ENCODE measurements at regions not wholly inside any gene's neighbourhood (a gene's known extent, or its start where the extent isn't known, plus 50 kb on each side); places are given as distances from the start of the nearest gene placed in this dataset.
"Not testable (repeated sequence)": the region's sequence is repeated elsewhere in the genome, so short reads cannot be mapped to it uniquely, and the experiment has no call there.

DNA sequence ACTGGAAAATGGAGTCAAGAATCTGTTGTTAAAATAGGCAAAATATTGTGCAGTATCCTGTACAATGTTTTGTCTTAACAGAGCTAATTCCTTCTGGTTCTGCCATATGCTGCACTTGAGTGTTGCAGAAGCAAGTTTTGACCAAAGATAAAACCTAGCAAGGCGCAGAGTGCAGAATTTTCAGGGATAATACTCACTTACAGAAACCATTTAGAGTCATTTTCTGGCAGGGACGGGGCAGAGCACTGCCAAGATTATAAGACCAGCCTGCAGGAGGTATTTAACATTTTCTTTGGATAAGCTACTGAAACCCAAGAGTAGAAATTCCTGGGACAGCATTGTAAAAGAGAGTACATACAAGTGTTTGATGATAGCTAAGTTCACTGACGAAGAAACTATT lies 159.5 kb upstream of the EDNRB start:
- no peaks in the 10 kb centered on the region for H3K36me3 ChIP-seq (ENCODE audit: low read depth)
- ATAC-seq (ENCODE audit: low read depth) (no peak), DNase-seq (ENCODE audit: low spot score) (no peak)
- TF ChIP-seq, protein P1, sequence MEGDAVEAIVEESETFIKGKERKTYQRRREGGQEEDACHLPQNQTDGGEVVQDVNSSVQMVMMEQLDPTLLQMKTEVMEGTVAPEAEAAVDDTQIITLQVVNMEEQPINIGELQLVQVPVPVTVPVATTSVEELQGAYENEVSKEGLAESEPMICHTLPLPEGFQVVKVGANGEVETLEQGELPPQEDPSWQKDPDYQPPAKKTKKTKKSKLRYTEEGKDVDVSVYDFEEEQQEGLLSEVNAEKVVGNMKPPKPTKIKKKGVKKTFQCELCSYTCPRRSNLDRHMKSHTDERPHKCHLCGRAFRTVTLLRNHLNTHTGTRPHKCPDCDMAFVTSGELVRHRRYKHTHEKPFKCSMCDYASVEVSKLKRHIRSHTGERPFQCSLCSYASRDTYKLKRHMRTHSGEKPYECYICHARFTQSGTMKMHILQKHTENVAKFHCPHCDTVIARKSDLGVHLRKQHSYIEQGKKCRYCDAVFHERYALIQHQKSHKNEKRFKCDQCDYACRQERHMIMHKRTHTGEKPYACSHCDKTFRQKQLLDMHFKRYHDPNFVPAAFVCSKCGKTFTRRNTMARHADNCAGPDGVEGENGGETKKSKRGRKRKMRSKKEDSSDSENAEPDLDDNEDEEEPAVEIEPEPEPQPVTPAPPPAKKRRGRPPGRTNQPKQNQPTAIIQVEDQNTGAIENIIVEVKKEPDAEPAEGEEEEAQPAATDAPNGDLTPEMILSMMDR (IDR thresholded peaks at IDR 0.05; ENCODE audit: poor library complexity, severe bottlenecking) = no peak
- no peak overlapping the region for H3K4me3 ChIP-seq (ENCODE audit: severe bottlenecking)
- no peaks in the 10 kb centered on the region for H3K4me1 ChIP-seq (ENCODE audit: insufficient read depth, poor library complexity, severe bottlenecking)
- H3K27ac ChIP-seq (ENCODE audit: poor library complexity, severe bottlenecking) = no peak overlapping the region
- no peaks in the 10 kb centered on the region for H3K27me3 ChIP-seq (ENCODE audit: insufficient read depth, poor library complexity, severe bottlenecking)
- no peaks in the 10 kb centered on the region for H3K9me3 ChIP-seq (ENCODE audit: severe bottlenecking)

DNA sequence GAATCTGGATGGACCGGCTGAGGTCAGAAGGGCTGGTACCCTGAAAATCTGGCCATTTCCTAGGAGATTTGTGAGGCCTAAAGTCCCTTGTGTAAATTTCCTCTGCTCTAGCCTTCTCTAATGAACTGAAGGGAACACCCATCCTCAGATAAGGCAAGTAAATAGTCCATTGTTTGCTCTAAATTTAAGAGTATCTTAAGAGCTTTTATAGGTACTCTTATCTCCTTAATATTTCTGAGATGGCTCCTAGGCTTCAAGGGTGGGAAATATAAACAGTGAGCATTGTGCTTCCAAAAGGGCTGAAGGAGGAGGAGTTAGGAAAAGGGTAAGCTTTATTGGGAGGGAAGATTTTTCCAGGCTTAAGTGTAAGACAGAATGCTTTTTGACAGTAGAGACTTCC lies 148.7 kb upstream of the EDNRB start:
- Histone ChIP-seq H3K36me3 (ENCODE audit: low read depth) (no peaks in the 10 kb centered on the region), H3K27ac (ENCODE audit: poor library complexity, severe bottlenecking) (no peak overlapping the region), H3K27me3 (ENCODE audit: insufficient read depth, poor library complexity, severe bottlenecking) (peaks cover 3% of the 10 kb centered on the region), H3K4me3 (ENCODE audit: severe bottlenecking) (no peak overlapping the region), H3K4me1 (ENCODE audit: insufficient read depth, poor library complexity, severe bottlenecking) (no peaks in the 10 kb centered on the region), H3K9me3 (ENCODE audit: severe bottlenecking) (no peaks in the 10 kb centered on the region)
- TF ChIP-seq, protein P1 (IDR thresholded peaks at IDR 0.05; ENCODE audit: poor library complexity, severe bottlenecking) = no peak
- ATAC-seq (ENCODE audit: low read depth) = no peak
- DNase-seq (ENCODE audit: low spot score) = no peak

DNA sequence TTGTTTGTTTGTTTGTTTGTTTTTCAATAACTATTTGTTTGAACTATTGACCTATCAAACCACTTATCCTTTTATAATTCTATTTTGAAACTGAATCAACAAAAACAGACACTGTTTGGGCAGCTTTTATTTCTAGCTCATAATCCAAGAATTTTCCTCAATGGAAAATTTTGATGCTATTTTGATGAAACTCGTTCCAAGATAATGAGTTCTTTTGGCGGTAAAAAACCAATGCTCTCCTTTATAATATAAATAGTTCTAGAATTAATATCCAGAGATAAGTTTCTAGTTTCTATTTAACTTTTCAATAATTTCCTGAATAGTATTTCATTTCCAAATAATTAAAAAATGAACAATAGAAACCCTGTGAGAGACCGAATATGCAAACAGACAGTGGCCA lies 146.5 kb upstream of the EDNRB start:
- TF ChIP-seq, protein P1 (IDR thresholded peaks at IDR 0.05; ENCODE audit: poor library complexity, severe bottlenecking) = no peak
- Histone ChIP-seq H3K27ac (ENCODE audit: poor library complexity, severe bottlenecking) (no peak overlapping the region), H3K9me3 (ENCODE audit: severe bottlenecking) (no peaks in the 10 kb centered on the region), H3K36me3 (ENCODE audit: low read depth) (no peaks in the 10 kb centered on the region), H3K27me3 (ENCODE audit: insufficient read depth, poor library complexity, severe bottlenecking) (peaks cover 3% of the 10 kb centered on the region), H3K4me3 (ENCODE audit: severe bottlenecking) (no peak overlapping the region), H3K4me1 (ENCODE audit: insufficient read depth, poor library complexity, severe bottlenecking) (no peaks in the 10 kb centered on the region)
- no peak for DNase-seq (ENCODE audit: low spot score)
- no peak for ATAC-seq (ENCODE audit: low read depth)

DNA sequence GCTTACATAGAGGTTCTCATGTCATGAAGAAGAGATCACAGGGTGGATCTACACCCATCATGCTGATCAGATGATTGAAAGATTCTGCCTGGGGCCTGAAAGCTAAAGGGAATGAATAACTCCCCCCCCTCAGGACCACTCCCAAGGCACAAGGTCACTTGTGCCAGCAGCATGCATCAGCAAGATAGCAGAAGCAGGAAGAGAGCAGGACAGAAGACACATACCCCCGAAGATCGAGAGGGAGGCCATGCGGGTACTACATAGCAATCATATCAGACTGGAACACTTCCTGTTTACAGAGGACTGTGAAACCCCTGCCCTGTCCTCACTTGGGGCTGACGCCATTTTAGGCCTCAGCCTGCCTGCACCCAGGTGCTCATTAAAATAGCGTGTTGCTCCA lies 143.2 kb upstream of the EDNRB start:
- H3K27ac ChIP-seq (ENCODE audit: poor library complexity, severe bottlenecking) = no peak overlapping the region
- ATAC-seq (ENCODE audit: low read depth) (no peak), DNase-seq (ENCODE audit: low spot score) (no peak)
- no peaks in the 10 kb centered on the region for H3K27me3 ChIP-seq (ENCODE audit: insufficient read depth, poor library complexity, severe bottlenecking)
- no peaks in the 10 kb centered on the region for H3K4me1 ChIP-seq (ENCODE audit: insufficient read depth, poor library complexity, severe bottlenecking)
- TF ChIP-seq, protein P1 (IDR thresholded peaks at IDR 0.05; ENCODE audit: poor library complexity, severe bottlenecking) = no peak
- no peaks in the 10 kb centered on the region for H3K9me3 ChIP-seq (ENCODE audit: severe bottlenecking)
- H3K4me3 ChIP-seq (ENCODE audit: severe bottlenecking) = no peak overlapping the region
- H3K36me3 ChIP-seq (ENCODE audit: low read depth) = no peaks in the 10 kb centered on the region

DNA sequence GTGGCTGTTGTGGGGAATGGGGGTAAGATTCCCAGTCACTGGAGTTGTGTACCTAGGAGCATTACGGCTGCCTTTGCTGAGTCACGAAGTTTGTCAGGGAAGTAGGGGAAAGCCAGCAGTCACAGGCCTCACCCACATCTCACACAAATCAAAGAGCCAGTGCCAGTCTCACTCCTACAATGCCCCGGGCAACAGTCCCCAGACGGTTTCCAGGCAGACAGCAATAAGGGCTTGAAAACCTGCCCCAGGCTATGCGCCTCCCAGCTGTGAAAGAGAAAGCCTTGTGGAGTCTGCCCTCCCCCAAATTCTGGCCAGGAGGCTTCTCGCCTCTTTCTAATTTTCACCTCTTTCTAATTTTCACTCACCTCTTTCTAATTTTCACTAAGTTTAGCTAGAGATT lies 142.3 kb upstream of the EDNRB start:
- no peaks in the 10 kb centered on the region for H3K36me3 ChIP-seq (ENCODE audit: low read depth)
- no peaks in the 10 kb centered on the region for H3K9me3 ChIP-seq (ENCODE audit: severe bottlenecking)
- H3K4me3 ChIP-seq (ENCODE audit: severe bottlenecking) = no peak overlapping the region
- no peaks in the 10 kb centered on the region for H3K4me1 ChIP-seq (ENCODE audit: insufficient read depth, poor library complexity, severe bottlenecking)
- DNase-seq (ENCODE audit: low spot score) (no peak), ATAC-seq (ENCODE audit: low read depth) (no peak)
- H3K27me3 ChIP-seq (ENCODE audit: insufficient read depth, poor library complexity, severe bottlenecking) = no peaks in the 10 kb centered on the region
- no peak overlapping the region for H3K27ac ChIP-seq (ENCODE audit: poor library complexity, severe bottlenecking)
- TF ChIP-seq, protein P1 (IDR thresholded peaks at IDR 0.05; ENCODE audit: poor library complexity, severe bottlenecking) = no peak

DNA sequence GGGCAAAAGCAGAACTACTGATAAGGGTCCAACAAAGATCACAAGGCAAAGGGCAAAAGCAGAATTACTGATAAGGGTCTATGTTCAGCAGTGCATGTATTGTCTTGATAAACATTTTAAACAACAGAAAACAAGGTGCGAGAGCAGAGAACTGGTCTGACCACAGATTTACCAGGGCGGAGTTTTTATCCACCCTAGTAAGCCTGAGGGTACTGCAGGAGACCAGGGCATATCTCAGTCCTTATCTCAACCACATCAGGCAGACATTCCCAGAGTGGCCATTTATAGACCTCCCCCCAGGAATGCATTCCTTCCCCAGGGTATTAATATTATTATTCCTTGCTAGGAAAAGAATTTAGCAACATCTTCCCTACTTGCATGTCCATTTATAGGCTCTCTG lies 138.2 kb upstream of the EDNRB start:
- not testable (repeated sequence) for DNase-seq (ENCODE audit: low spot score); H3K36me3 ChIP-seq (ENCODE audit: low read depth); ATAC-seq (ENCODE audit: low read depth); H3K4me3 ChIP-seq (ENCODE audit: severe bottlenecking); H3K27ac ChIP-seq (ENCODE audit: poor library complexity, severe bottlenecking); H3K27me3 ChIP-seq (ENCODE audit: insufficient read depth, poor library complexity, severe bottlenecking); H3K9me3 ChIP-seq (ENCODE audit: severe bottlenecking); H3K4me1 ChIP-seq (ENCODE audit: insufficient read depth, poor library complexity, severe bottlenecking)

Measured in RWPE2 (cell line).